ENCODE measurements at regions not wholly inside any gene's neighbourhood (a gene's known extent, or its start where the extent isn't known, plus 50 kb on each side); places are given as distances from the start of the nearest gene placed in this dataset.

GRCh38 chr4:111043286-111043685, 420.4 kb upstream of the PITX2 start:
- Histone ChIP-seq H3K9me3 (ENCODE audit: control insufficient read depth, insufficient read depth, low read length) (no peaks in the 10 kb centered on the region), H3K27ac (ENCODE audit: low read depth, low read length) (no peak overlapping the region), H3K36me3 (ENCODE audit: control insufficient read depth, insufficient read depth, low read length) (no peaks in the 10 kb centered on the region), H3K4me1 (ENCODE audit: control insufficient read depth, insufficient read depth, low read length) (no peaks in the 10 kb centered on the region), H3K27me3 (ENCODE audit: control insufficient read depth, insufficient read depth, low read length) (no peaks in the 10 kb centered on the region), H3K4me3 (ENCODE audit: low read depth, low read length) (no peak overlapping the region)
- WGBS (ENCODE audit: insufficient coverage) = no CpG with 5 or more reads among the region's 5 CpGs
- DNase-seq (ENCODE audit: low read depth in 4 of 6, low spot score in 6 of 6) = no peak

DNA sequence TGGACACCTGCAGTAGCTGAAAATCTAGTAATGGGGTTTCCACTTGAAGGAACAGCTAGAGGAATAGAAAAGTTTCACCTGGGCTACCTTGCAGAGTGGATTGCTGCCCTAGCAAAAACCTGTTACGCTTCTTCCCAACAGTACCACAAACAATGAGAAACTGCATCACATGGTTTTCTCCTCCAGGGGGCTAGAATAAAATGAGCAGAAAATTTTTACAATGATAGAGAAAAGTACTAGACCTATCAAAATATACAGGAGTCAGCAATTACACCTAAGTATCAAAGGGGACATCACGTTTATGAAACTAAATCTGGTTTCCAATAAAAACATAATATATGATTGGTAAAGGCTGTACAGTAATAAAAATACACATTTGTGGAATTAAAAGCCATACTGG, 423.1 kb upstream of the PITX2 start:
- no peak overlapping the region for H3K27ac ChIP-seq (ENCODE audit: low read depth, low read length)
- H3K4me3 ChIP-seq (ENCODE audit: low read depth, low read length) = no peak overlapping the region
- no CpG with 5 or more reads among the region's 2 CpGs for WGBS (ENCODE audit: insufficient coverage)
- no peaks in the 10 kb centered on the region for H3K36me3 ChIP-seq (ENCODE audit: control insufficient read depth, insufficient read depth, low read length)
- no peaks in the 10 kb centered on the region for H3K9me3 ChIP-seq (ENCODE audit: control insufficient read depth, insufficient read depth, low read length)
- no peak for DNase-seq (ENCODE audit: low read depth in 4 of 6, low spot score in 6 of 6)
- H3K4me1 ChIP-seq (ENCODE audit: control insufficient read depth, insufficient read depth, low read length) = no peaks in the 10 kb centered on the region
- no peaks in the 10 kb centered on the region for H3K27me3 ChIP-seq (ENCODE audit: control insufficient read depth, insufficient read depth, low read length)

- no peaks in the 10 kb centered on the region for H3K27me3 ChIP-seq (ENCODE audit: control insufficient read depth, insufficient read depth, low read length)
- no peaks in the 10 kb centered on the region for H3K9me3 ChIP-seq (ENCODE audit: control insufficient read depth, insufficient read depth, low read length)
- 100% methylated on average over 1 of the region's 2 CpGs for WGBS (ENCODE audit: insufficient coverage)
- no peaks in the 10 kb centered on the region for H3K36me3 ChIP-seq (ENCODE audit: control insufficient read depth, insufficient read depth, low read length)
- H3K27ac ChIP-seq (ENCODE audit: low read depth, low read length) = no peak overlapping the region
- no peaks in the 10 kb centered on the region for H3K4me1 ChIP-seq (ENCODE audit: control insufficient read depth, insufficient read depth, low read length)
- no peak for DNase-seq (ENCODE audit: low read depth in 4 of 6, low spot score in 6 of 6)
- no peak overlapping the region for H3K4me3 ChIP-seq (ENCODE audit: low read depth, low read length)
These were observed 423.9 kb upstream of the PITX2 start for GRCh38 chr4:111046811-111047210.

DNA sequence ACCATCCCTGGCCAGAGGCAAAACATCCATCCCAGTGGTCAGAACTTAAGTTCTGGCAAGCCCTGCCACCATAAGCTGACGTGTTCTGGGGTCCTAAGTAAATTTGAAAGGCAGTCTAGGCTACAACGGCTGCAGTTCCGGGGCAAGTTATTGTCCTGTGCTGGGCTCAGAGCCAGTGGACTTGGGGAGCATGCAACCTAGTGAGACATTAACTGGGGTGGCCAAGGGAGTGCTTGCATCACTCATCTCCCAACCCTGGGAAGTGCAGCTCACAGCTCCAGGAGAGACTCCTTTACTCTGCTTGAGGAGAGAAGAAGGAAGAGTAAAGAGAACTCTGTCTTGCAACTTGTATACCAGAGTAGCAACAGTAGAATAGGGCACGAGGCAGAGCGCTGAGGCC, 425.4 kb upstream of the PITX2 start:
- Histone ChIP-seq H3K4me3 (ENCODE audit: low read depth, low read length) (no peak overlapping the region), H3K9me3 (ENCODE audit: control insufficient read depth, insufficient read depth, low read length) (no peaks in the 10 kb centered on the region), H3K27ac (ENCODE audit: low read depth, low read length) (no peak overlapping the region), H3K27me3 (ENCODE audit: control insufficient read depth, insufficient read depth, low read length) (no peaks in the 10 kb centered on the region), H3K4me1 (ENCODE audit: control insufficient read depth, insufficient read depth, low read length) (no peaks in the 10 kb centered on the region), H3K36me3 (ENCODE audit: control insufficient read depth, insufficient read depth, low read length) (no peaks in the 10 kb centered on the region)
- DNase-seq (ENCODE audit: low read depth in 4 of 6, low spot score in 6 of 6) = no peak
- 74% methylated on average over 4 of the region's 5 CpGs for WGBS (ENCODE audit: insufficient coverage)

GRCh38 chr4:111064342-111064993, 441.6 kb upstream of the PITX2 start:
- no peak for DNase-seq (ENCODE audit: low read depth in 4 of 6, low spot score in 6 of 6)
- no peaks in the 10 kb centered on the region for H3K4me1 ChIP-seq (ENCODE audit: control insufficient read depth, insufficient read depth, low read length)

DNA sequence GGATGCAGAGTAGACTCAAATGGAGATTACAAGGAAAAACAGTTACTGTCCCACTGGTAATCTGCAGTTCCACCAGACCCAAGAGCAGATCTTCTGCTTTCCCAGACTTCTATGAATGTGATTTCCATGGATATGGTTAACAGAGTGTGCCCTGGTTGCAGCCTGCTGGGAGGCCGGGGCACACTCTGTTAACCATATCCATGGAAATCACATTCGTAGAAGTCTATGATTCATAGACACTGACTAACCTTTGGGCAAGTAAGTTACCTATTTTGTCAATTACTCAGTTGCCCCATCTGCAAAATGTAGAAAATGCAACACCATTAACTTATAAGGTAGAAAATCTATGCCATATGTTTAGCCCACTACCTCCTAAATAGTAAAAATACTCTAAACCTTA, 443.1 kb upstream of the PITX2 start:
- Histone ChIP-seq H3K4me1 (ENCODE audit: control insufficient read depth, insufficient read depth, low read length) (no peaks in the 10 kb centered on the region), H3K27me3 (ENCODE audit: control insufficient read depth, insufficient read depth, low read length) (no peaks in the 10 kb centered on the region), H3K36me3 (ENCODE audit: control insufficient read depth, insufficient read depth, low read length) (no peaks in the 10 kb centered on the region), H3K9me3 (ENCODE audit: control insufficient read depth, insufficient read depth, low read length) (no peaks in the 10 kb centered on the region), H3K4me3 (ENCODE audit: low read depth, low read length) (no peak overlapping the region), H3K27ac (ENCODE audit: low read depth, low read length) (no peak overlapping the region)
- no peak for DNase-seq (ENCODE audit: low read depth in 4 of 6, low spot score in 6 of 6)
- WGBS (ENCODE audit: insufficient coverage) = no CpG with 5 or more reads among the region's 2 CpGs

More at GRCh38 chr4:111064342-111064993, 441.6 kb upstream of the PITX2 start:
- H3K36me3 ChIP-seq (ENCODE audit: control insufficient read depth, insufficient read depth, low read length) = no peaks in the 10 kb centered on the region
- WGBS (ENCODE audit: insufficient coverage) = no CpG with 5 or more reads among the region's 4 CpGs
- H3K27ac ChIP-seq (ENCODE audit: low read depth, low read length) = no peak overlapping the region
- H3K4me3 ChIP-seq (ENCODE audit: low read depth, low read length) = no peak overlapping the region
- no peaks in the 10 kb centered on the region for H3K9me3 ChIP-seq (ENCODE audit: control insufficient read depth, insufficient read depth, low read length)
- no peaks in the 10 kb centered on the region for H3K27me3 ChIP-seq (ENCODE audit: control insufficient read depth, insufficient read depth, low read length)

- Histone ChIP-seq H3K36me3 (ENCODE audit: control insufficient read depth, insufficient read depth, low read length) (no peaks in the 10 kb centered on the region), H3K4me3 (ENCODE audit: low read depth, low read length) (no peak overlapping the region), H3K27me3 (ENCODE audit: control insufficient read depth, insufficient read depth, low read length) (no peaks in the 10 kb centered on the region), H3K27ac (ENCODE audit: low read depth, low read length) (no peak overlapping the region), H3K4me1 (ENCODE audit: control insufficient read depth, insufficient read depth, low read length) (no peaks in the 10 kb centered on the region), H3K9me3 (ENCODE audit: control insufficient read depth, insufficient read depth, low read length) (no peaks in the 10 kb centered on the region)
- DNase-seq (ENCODE audit: low read depth in 4 of 6, low spot score in 6 of 6) = no peak
These were observed 443.6 kb upstream of the PITX2 start for GRCh38 chr4:111066447-111066846.

DNA sequence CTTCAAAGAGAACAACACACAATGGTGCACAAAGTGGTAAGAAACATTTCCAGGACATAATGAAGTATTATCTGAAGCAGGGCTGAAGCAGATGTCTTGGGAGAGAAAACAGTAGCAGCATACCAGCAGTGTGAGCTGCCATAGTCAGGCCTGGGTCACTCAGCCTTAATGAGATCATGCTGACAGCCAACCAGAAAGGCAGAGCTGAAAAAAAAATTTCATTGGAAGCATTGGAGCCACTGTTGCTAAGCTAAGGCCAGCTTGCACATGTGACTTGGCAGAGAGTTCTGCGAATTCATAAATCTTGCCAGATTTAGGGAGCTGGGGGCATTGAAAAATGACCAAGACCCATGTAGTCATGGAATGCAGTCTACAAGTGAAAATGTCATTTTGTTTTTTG, 444.0 kb upstream of the PITX2 start:
- DNase-seq (ENCODE audit: low read depth in 4 of 6, low spot score in 6 of 6) = peak in 2 of 6 donors; percentile 17 to 32
- no peaks in the 10 kb centered on the region for H3K27me3 ChIP-seq (ENCODE audit: control insufficient read depth, insufficient read depth, low read length)
- H3K4me1 ChIP-seq (ENCODE audit: control insufficient read depth, insufficient read depth, low read length) = no peaks in the 10 kb centered on the region
- H3K36me3 ChIP-seq (ENCODE audit: control insufficient read depth, insufficient read depth, low read length) = no peaks in the 10 kb centered on the region
- 77% methylated on average over 1 of the region's 1 CpG for WGBS (ENCODE audit: insufficient coverage)
- no peaks in the 10 kb centered on the region for H3K9me3 ChIP-seq (ENCODE audit: control insufficient read depth, insufficient read depth, low read length)
- H3K27ac ChIP-seq (ENCODE audit: low read depth, low read length) = no peak overlapping the region
- H3K4me3 ChIP-seq (ENCODE audit: low read depth, low read length) = no peak overlapping the region

DNA sequence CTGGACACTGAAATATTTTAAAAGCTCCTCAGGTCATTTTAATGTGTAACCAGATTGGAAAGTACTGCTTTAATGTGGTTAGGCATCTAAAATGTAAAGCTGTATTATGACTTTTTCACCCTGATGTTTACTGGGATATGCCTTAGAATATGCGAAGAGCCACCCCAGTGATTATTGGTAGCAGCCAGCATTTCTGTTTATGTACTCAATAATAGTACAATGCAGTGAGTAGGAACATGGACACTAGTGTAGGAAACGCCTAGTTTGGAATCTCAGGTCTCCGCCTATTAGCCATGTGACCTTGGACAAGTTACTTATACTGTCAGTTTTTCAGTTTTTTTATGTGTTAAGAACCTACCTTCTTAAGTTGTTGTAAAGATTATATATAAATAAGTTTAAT, 446.0 kb upstream of the PITX2 start:
- DNase-seq (ENCODE audit: low read depth in 4 of 6, low spot score in 6 of 6) = no peak
- H3K27me3 ChIP-seq (ENCODE audit: control insufficient read depth, insufficient read depth, low read length) = no peaks in the 10 kb centered on the region
- H3K36me3 ChIP-seq (ENCODE audit: control insufficient read depth, insufficient read depth, low read length) = no peaks in the 10 kb centered on the region
- H3K4me1 ChIP-seq (ENCODE audit: control insufficient read depth, insufficient read depth, low read length) = no peaks in the 10 kb centered on the region
- H3K9me3 ChIP-seq (ENCODE audit: control insufficient read depth, insufficient read depth, low read length) = no peaks in the 10 kb centered on the region
- H3K4me3 ChIP-seq (ENCODE audit: low read depth, low read length) = no peak overlapping the region
- no peak overlapping the region for H3K27ac ChIP-seq (ENCODE audit: low read depth, low read length)
- WGBS (ENCODE audit: insufficient coverage) = no CpG with 5 or more reads among the region's 3 CpGs

DNA sequence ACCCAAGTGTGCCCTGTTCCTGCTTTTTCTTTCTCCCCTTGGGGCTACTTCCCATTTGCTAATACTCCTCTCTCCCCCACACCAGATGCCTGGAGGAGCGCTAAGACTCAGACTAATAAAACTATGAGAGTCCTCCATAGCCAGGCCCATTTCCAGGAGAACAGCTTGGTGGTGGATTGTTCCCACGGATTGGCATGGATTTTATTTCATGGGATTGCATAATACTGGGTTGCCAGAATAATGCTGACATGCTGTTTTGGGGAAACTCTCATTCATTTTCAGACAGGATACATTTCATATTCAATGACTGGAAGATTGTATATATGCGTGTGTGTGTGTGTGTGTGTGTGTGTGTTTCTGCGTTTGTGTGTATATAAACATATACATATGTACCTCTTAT, 447.5 kb upstream of the PITX2 start:
- Histone ChIP-seq H3K27me3 (ENCODE audit: control insufficient read depth, insufficient read depth, low read length) (no peaks in the 10 kb centered on the region), H3K36me3 (ENCODE audit: control insufficient read depth, insufficient read depth, low read length) (no peaks in the 10 kb centered on the region), H3K27ac (ENCODE audit: low read depth, low read length) (no peak overlapping the region), H3K4me1 (ENCODE audit: control insufficient read depth, insufficient read depth, low read length) (no peaks in the 10 kb centered on the region), H3K9me3 (ENCODE audit: control insufficient read depth, insufficient read depth, low read length) (no peaks in the 10 kb centered on the region), H3K4me3 (ENCODE audit: low read depth, low read length) (no peak overlapping the region)
- peak in 1 of 6 donors; percentile 2 for DNase-seq (ENCODE audit: low read depth in 4 of 6, low spot score in 6 of 6)
- 60% methylated on average over 1 of the region's 4 CpGs for WGBS (ENCODE audit: insufficient coverage)
